PFSK-1 (cell line): ENCODE measurements at regions not wholly inside any gene's neighbourhood (a gene's known extent, or its start where the extent isn't known, plus 50 kb on each side); places are given as distances from the start of the nearest gene placed in this dataset.

ENCODE experiments used
- POLR2AphosphoS5 ChIP-seq: IDR thresholded peaks from 2 replicates; pipeline ENCODE4 v1.6.1; 2012; ENCODE audit warnings: low read depth, mild to moderate bottlenecking, control low read depth, low read length, moderate library complexity
- SIN3A ChIP-seq: IDR thresholded peaks from 2 replicates; pipeline ENCODE4 v1.6.1; 2012; ENCODE audit warnings: mild to moderate bottlenecking, low read length, moderate library complexity, borderline replicate concordance; ENCODE audit not compliant: insufficient read depth
- TF ChIP-seq, protein P1 (sequence below), 2 experiments: IDR thresholded peaks; 2 replicates each; pipeline versions ENCODE4 v1.6.1 to v1.8.0; 2011 to 2012; ENCODE audit warnings: low read depth in 2 of 2, low read length in 2 of 2, control low read depth in 1 of 2, inconsistent platforms in 1 of 2, mild to moderate bottlenecking in 1 of 2, moderate library complexity in 1 of 2; ENCODE audit not compliant: insufficient read depth in 1 of 2

DNA sequence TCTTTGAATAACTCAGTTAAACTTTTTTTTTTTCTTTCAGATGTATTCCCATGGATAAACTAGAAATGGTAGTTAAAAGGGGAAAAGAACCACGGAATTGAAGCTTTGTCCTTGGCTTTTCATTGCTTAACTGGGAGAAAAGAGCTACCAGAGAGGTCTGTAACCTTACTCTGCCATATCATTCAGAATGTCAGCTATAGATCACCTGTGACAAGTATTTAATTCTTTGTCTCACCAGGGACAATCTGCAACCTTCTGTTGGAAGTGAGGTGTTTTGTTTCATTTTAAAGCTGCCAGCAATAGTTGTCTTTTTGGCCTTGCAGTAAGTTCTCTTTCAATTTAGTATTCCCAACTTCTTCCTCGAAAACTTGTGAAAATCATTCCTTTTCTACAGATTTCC lies 618.4 kb downstream of the FRK start:
- TF ChIP-seq SIN3A (no peak), POLR2AphosphoS5 (no peak)
- TF ChIP-seq, protein P1, sequence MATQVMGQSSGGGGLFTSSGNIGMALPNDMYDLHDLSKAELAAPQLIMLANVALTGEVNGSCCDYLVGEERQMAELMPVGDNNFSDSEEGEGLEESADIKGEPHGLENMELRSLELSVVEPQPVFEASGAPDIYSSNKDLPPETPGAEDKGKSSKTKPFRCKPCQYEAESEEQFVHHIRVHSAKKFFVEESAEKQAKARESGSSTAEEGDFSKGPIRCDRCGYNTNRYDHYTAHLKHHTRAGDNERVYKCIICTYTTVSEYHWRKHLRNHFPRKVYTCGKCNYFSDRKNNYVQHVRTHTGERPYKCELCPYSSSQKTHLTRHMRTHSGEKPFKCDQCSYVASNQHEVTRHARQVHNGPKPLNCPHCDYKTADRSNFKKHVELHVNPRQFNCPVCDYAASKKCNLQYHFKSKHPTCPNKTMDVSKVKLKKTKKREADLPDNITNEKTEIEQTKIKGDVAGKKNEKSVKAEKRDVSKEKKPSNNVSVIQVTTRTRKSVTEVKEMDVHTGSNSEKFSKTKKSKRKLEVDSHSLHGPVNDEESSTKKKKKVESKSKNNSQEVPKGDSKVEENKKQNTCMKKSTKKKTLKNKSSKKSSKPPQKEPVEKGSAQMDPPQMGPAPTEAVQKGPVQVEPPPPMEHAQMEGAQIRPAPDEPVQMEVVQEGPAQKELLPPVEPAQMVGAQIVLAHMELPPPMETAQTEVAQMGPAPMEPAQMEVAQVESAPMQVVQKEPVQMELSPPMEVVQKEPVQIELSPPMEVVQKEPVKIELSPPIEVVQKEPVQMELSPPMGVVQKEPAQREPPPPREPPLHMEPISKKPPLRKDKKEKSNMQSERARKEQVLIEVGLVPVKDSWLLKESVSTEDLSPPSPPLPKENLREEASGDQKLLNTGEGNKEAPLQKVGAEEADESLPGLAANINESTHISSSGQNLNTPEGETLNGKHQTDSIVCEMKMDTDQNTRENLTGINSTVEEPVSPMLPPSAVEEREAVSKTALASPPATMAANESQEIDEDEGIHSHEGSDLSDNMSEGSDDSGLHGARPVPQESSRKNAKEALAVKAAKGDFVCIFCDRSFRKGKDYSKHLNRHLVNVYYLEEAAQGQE (IDR thresholded peaks at IDR 0.05; ENCODE audit: insufficient read depth in 1 of 2, low read depth in 2 of 2, low read length in 2 of 2), result no peak
